ENCODE measurements at regions not wholly inside any gene's neighbourhood (a gene's known extent, or its start where the extent isn't known, plus 50 kb on each side); places are given as distances from the start of the nearest gene placed in this dataset.

DNA sequence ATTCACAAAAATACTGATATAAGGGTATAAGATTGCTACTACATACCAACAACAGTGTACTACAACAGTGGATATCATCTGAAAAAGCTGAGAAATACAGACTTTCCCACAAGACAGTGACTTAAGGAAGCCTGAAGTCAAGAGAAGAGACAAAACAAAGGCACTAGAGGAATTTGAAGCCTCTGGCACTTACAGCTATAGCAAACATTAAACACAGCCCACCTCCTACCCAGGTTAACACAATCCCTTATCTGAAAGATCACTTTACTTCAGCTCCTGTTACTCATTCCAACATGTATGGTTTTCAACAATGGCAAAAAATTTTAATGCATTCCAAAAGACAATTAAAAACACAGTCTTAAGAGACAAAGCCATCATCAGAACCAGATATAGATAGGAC, 388.5 kb downstream of the JRKL start:
- Histone ChIP-seq H3K27me3 (ENCODE audit: insufficient read depth, low read depth) (no peaks in the 10 kb centered on the region), H3K79me2 (ENCODE audit: low read depth) (no peaks in the 10 kb centered on the region), H3K27ac (no peak overlapping the region), H3K4me1 (replicated peaks; ENCODE audit: insufficient read depth) (no peaks in the 10 kb centered on the region), H4K20me1 (ENCODE audit: insufficient read depth) (no peaks in the 10 kb centered on the region), H3K36me3 (ENCODE audit: low read depth) (no peaks in the 10 kb centered on the region), H3K4me2 (no peak overlapping the region), H3K4me3 (no peak overlapping the region), H2AFZ (no peak overlapping the region), H3K9me2 (ENCODE audit: insufficient read depth) (no peaks in the 10 kb centered on the region), H3K9me3 (ENCODE audit: insufficient read depth, low read depth) (no peaks in the 10 kb centered on the region), H3F3A (ENCODE audit: insufficient read depth, low read depth) (no peaks in the 10 kb centered on the region)
- DNase-seq = no peak
- intact Hi-C loops (cut with micrococcal nuclease; ENCODE audit: unreplicated experiment) = no loop called here
- BruUV-seq (replicated peaks) = no TSS peak
- POLR2A ChIA-PET (ENCODE audit: unreplicated experiment) = no interaction called here
- CTCF ChIA-PET = no interaction called here
- TF ChIP-seq EZH2 (IDR thresholded peaks at IDR 0.05; ENCODE audit: low read depth) = no peak
- TF ChIP-seq, protein P1, sequence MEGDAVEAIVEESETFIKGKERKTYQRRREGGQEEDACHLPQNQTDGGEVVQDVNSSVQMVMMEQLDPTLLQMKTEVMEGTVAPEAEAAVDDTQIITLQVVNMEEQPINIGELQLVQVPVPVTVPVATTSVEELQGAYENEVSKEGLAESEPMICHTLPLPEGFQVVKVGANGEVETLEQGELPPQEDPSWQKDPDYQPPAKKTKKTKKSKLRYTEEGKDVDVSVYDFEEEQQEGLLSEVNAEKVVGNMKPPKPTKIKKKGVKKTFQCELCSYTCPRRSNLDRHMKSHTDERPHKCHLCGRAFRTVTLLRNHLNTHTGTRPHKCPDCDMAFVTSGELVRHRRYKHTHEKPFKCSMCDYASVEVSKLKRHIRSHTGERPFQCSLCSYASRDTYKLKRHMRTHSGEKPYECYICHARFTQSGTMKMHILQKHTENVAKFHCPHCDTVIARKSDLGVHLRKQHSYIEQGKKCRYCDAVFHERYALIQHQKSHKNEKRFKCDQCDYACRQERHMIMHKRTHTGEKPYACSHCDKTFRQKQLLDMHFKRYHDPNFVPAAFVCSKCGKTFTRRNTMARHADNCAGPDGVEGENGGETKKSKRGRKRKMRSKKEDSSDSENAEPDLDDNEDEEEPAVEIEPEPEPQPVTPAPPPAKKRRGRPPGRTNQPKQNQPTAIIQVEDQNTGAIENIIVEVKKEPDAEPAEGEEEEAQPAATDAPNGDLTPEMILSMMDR (conservative IDR thresholded peaks at IDR 0.05) = no peak

DNA sequence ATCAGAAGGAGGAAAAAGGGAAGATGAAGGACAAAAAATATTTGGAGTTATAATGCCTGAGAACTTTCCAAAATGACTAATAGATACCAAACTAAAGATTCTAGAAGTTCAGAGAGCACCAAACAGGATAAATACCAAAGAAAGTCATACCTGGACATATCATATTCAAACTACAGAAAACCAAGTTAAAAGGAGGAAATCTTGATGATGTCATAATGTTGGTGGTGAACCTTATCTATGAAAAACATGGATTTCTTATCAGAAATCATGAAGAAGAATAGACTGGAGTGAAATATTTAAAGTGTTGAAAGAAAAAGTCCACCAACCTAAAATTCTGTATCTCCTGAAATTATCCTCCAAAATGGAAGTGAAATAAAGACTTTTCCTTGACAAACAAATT, 389.2 kb downstream of the JRKL start:
- Histone ChIP-seq H3F3A (ENCODE audit: insufficient read depth, low read depth) (no peaks in the 10 kb centered on the region), H3K9me3 (ENCODE audit: insufficient read depth, low read depth) (no peaks in the 10 kb centered on the region), H3K4me2 (no peak overlapping the region), H2AFZ (no peak overlapping the region), H3K27ac (no peak overlapping the region), H3K79me2 (ENCODE audit: low read depth) (no peaks in the 10 kb centered on the region), H3K4me1 (replicated peaks; ENCODE audit: insufficient read depth) (no peaks in the 10 kb centered on the region), H3K36me3 (ENCODE audit: low read depth) (no peaks in the 10 kb centered on the region), H3K4me3 (no peak overlapping the region), H4K20me1 (ENCODE audit: insufficient read depth) (no peaks in the 10 kb centered on the region), H3K9me2 (ENCODE audit: insufficient read depth) (no peaks in the 10 kb centered on the region), H3K27me3 (ENCODE audit: insufficient read depth, low read depth) (no peaks in the 10 kb centered on the region)
- no peak for TF ChIP-seq EZH2 (IDR thresholded peaks at IDR 0.05; ENCODE audit: low read depth)
- TF ChIP-seq, protein P1 (conservative IDR thresholded peaks at IDR 0.05) = no peak
- intact Hi-C loops (cut with micrococcal nuclease; ENCODE audit: unreplicated experiment) = no loop called here
- CTCF ChIA-PET = no interaction called here
- no TSS peak for BruUV-seq (replicated peaks)
- POLR2A ChIA-PET (ENCODE audit: unreplicated experiment) = no interaction called here
- no peak for DNase-seq

DNA sequence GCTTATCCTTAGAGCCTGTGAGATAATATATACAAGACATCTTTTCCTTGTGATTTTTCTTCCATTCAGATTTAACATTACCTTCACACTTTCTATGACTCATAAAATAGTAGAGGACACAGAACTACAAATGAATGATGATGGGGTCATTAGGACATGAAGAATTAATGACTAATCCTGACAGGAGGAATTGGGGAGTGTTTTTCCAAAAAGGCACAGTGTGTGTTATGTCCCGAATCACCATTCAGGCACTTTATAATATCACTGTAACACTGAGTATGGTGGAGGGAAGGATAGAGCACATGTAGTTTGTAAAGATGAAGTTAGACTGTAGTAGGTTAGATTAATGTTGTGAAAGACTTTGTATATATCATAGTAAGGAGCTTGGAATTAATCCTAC, 391.3 kb downstream of the JRKL start:
- H3K4me2 ChIP-seq = no peak overlapping the region
- ChIA-PET POLR2A (ENCODE audit: unreplicated experiment) (no interaction called here), CTCF (no interaction called here)
- no peaks in the 10 kb centered on the region for H4K20me1 ChIP-seq (ENCODE audit: insufficient read depth)
- no peak for DNase-seq
- H3K4me3 ChIP-seq = no peak overlapping the region
- BruUV-seq (replicated peaks) = no TSS peak
- no peak overlapping the region for H3K27ac ChIP-seq
- H3K9me3 ChIP-seq (ENCODE audit: insufficient read depth, low read depth) = no peaks in the 10 kb centered on the region
- H3K27me3 ChIP-seq (ENCODE audit: insufficient read depth, low read depth) = no peaks in the 10 kb centered on the region
- intact Hi-C loops (cut with micrococcal nuclease; ENCODE audit: unreplicated experiment) = no loop called here
- H3K79me2 ChIP-seq (ENCODE audit: low read depth) = no peaks in the 10 kb centered on the region
- TF ChIP-seq, protein P1 (conservative IDR thresholded peaks at IDR 0.05) = no peak
- no peak for TF ChIP-seq EZH2 (IDR thresholded peaks at IDR 0.05; ENCODE audit: low read depth)
- no peak overlapping the region for H2AFZ ChIP-seq
- H3K4me1 ChIP-seq (replicated peaks; ENCODE audit: insufficient read depth) = no peaks in the 10 kb centered on the region
- H3F3A ChIP-seq (ENCODE audit: insufficient read depth, low read depth) = no peaks in the 10 kb centered on the region
- H3K36me3 ChIP-seq (ENCODE audit: low read depth) = no peaks in the 10 kb centered on the region
- H3K9me2 ChIP-seq (ENCODE audit: insufficient read depth) = no peaks in the 10 kb centered on the region

All from PC-9 (cell line).